GM23338 (cell line): ENCODE measurements at regions not wholly inside any gene's neighbourhood (a gene's known extent, or its start where the extent isn't known, plus 50 kb on each side); places are given as distances from the start of the nearest gene placed in this dataset.

ENCODE experiments used
- ATAC-seq: fragments of 200-7000 bp; cut with Tn5 transposase; 3 replicates; pipeline ENCODE4 v1.9.1; 2020
- DNase-seq: peaks from one replicate; pipeline ENCODE4 v3.0.0-alpha.2; 2015; ENCODE audit warnings: low spot score
- H2AFZ ChIP-seq: fragments of 200-600 bp; sonication (generic); 2 replicates; pipeline ENCODE4 v1.8.0; 2016; ENCODE audit warnings: antibody characterized with exemption, mild to moderate bottlenecking, moderate library complexity
- H3F3A ChIP-seq: fragments of 200-600 bp; sonication (generic); replicated peaks from 2 replicates; pipeline ENCODE4 v1.8.0; 2017; ENCODE audit warnings: antibody characterized with exemption, mixed run types, low read depth
- H3K27ac ChIP-seq: fragments of 200-600 bp; sonication (generic); 2 replicates; pipeline ENCODE4 v1.6.1; 2016; ENCODE audit warnings: low read depth
- H3K27me3 ChIP-seq: fragments of 200-600 bp; sonication (generic); 2 replicates; pipeline ENCODE4 v1.8.0; 2016; ENCODE audit warnings: mild to moderate bottlenecking, mixed run types, moderate library complexity; ENCODE audit not compliant: insufficient read depth
- H3K36me3 ChIP-seq: fragments of 200-600 bp; sonication (generic); 2 replicates; pipeline ENCODE4 v1.8.0; 2016; ENCODE audit warnings: mild to moderate bottlenecking; ENCODE audit not compliant: insufficient read depth
- H3K4me1 ChIP-seq: fragments of 200-600 bp; sonication (generic); 2 replicates; pipeline ENCODE4 v1.8.0; 2016; ENCODE audit warnings: mild to moderate bottlenecking, moderate library complexity; ENCODE audit not compliant: insufficient read depth
- H3K4me2 ChIP-seq: fragments of 200-600 bp; sonication (generic); 2 replicates; pipeline ENCODE4 v1.7.1; 2017; ENCODE audit warnings: mixed run types
- H3K4me3 ChIP-seq: fragments of 200-600 bp; sonication (generic); 2 replicates; pipeline ENCODE4 v1.6.1; 2016; ENCODE audit warnings: mixed run types
- H3K79me2 ChIP-seq: fragments of 200-600 bp; sonication (generic); replicated peaks from 2 replicates; pipeline ENCODE4 v1.8.0; 2017; ENCODE audit warnings: mild to moderate bottlenecking; ENCODE audit not compliant: insufficient read depth
- H3K9me2 ChIP-seq: fragments of 200-600 bp; sonication (generic); 2 replicates; pipeline ENCODE4 v1.8.0; 2017; ENCODE audit not compliant: insufficient read depth
- H4K20me1 ChIP-seq: fragments of 200-600 bp; sonication (generic); replicated peaks from 2 replicates; pipeline ENCODE4 v1.8.0; 2017; ENCODE audit warnings: mild to moderate bottlenecking; ENCODE audit not compliant: insufficient read depth
- H3K27ac Mint-ChIP-seq: 2 replicates; pipeline ENCODE4 v1.8.0; 2020; ENCODE audit warnings: inconsistent platforms, mild to moderate bottlenecking, moderate library complexity, mixed read lengths
- H3K27me3 Mint-ChIP-seq: 3 replicates; pipeline ENCODE4 v1.8.0; 2022; ENCODE audit warnings: low read depth, mild to moderate bottlenecking, moderate library complexity, mixed read lengths, inconsistent platforms; ENCODE audit not compliant: insufficient read depth, poor library complexity
- H3K36me3 Mint-ChIP-seq: 3 replicates; pipeline ENCODE4 v1.8.0; 2021; ENCODE audit warnings: low read depth, mild to moderate bottlenecking, inconsistent platforms, moderate library complexity, mixed read lengths
- H3K4me1 Mint-ChIP-seq: 3 replicates; pipeline ENCODE4 v1.8.0; 2020; ENCODE audit warnings: mild to moderate bottlenecking, inconsistent platforms, mixed read lengths
- H3K4me3 Mint-ChIP-seq: 3 replicates; pipeline ENCODE4 v1.8.0; 2021; ENCODE audit warnings: moderate library complexity, mild to moderate bottlenecking, inconsistent platforms, mixed read lengths
- H3K9me3 Mint-ChIP-seq: 3 replicates; pipeline ENCODE4 v1.8.0; 2020; ENCODE audit warnings: moderate library complexity, mild to moderate bottlenecking, inconsistent platforms, mixed read lengths
- CREB1 ChIP-seq: fragments of 250-450 bp; sonication (Bioruptor Pico); IDR thresholded peaks from 2 replicates; pipeline ENCODE4 v1.5.0; 2020; ENCODE audit warnings: low read depth, mild to moderate bottlenecking, moderate library complexity
- CTCF ChIP-seq, 2 experiments: fragments of 200-600 bp in 1 of 2; sonication (generic) in 1 of 2; conservative IDR thresholded peaks; 2 replicates each; pipeline versions ENCODE4 v1.5.1 to v1.6.1; 2016 to 2017; ENCODE audit warnings: antibody characterized with exemption in 2 of 2, low read depth in 2 of 2, mild to moderate bottlenecking in 2 of 2, moderate library complexity in 1 of 2
- ETS1 ChIP-seq: IDR thresholded peaks from 2 replicates; pipeline ENCODE4 v1.6.1; 2016; ENCODE audit warnings: antibody characterized with exemption
- EZH2 ChIP-seq: fragments of 200-600 bp; sonication (generic); IDR thresholded peaks from one replicate; pipeline ENCODE4 v1.8.0; 2017; ENCODE audit warnings: antibody characterized with exemption, mild to moderate bottlenecking, low read depth; ENCODE audit not compliant: unreplicated experiment
- EZH2phosphoT487 ChIP-seq: fragments of 200-600 bp; sonication (generic); IDR thresholded peaks from one replicate; pipeline ENCODE4 v1.8.1; 2018; ENCODE audit warnings: antibody characterized with exemption; ENCODE audit not compliant: unreplicated experiment
- JUNB ChIP-seq: IDR thresholded peaks from one replicate; pipeline ENCODE4 v1.6.1; 2016; ENCODE audit warnings: antibody characterized with exemption; ENCODE audit not compliant: unreplicated experiment
- POLR2AphosphoS5 ChIP-seq: IDR thresholded peaks from 2 replicates; pipeline ENCODE4 v1.6.1; 2016; ENCODE audit warnings: antibody characterized with exemption, low read depth
- REST ChIP-seq: IDR thresholded peaks from one replicate; pipeline ENCODE4 v1.6.1; 2018; ENCODE audit warnings: antibody characterized with exemption; ENCODE audit not compliant: unreplicated experiment
- STAT1 ChIP-seq: IDR thresholded peaks from one replicate; pipeline ENCODE4 v1.6.1; 2016; ENCODE audit warnings: antibody characterized with exemption; ENCODE audit not compliant: unreplicated experiment
- ZNF462 ChIP-seq: fragments of 250-450 bp; sonication (Bioruptor Pico); IDR thresholded peaks from 2 replicates; pipeline ENCODE4 v1.5.0; 2020; ENCODE audit warnings: mild to moderate bottlenecking, moderate library complexity

- no peaks in the 10 kb centered on the region for H3K4me1 ChIP-seq
- H3K9me2 ChIP-seq = no peaks in the 10 kb centered on the region
- H3K27ac Mint-ChIP-seq = no peak overlapping the region
- peaks cover 3% of the 10 kb centered on the region; the same call in 1 of the 2 replicates for H3K36me3 ChIP-seq
- TF ChIP-seq POLR2AphosphoS5 = no peak
- no peak for TF ChIP-seq REST
- TF ChIP-seq ZNF462 = no peak
- no peak for TF ChIP-seq EZH2
- no peak for TF ChIP-seq CTCF (conservative IDR thresholded peaks at IDR 0.05; ENCODE audit: low read depth in 2 of 2)
- TF ChIP-seq STAT1 = no peak
- no peak for TF ChIP-seq JUNB
- TF ChIP-seq ETS1 = no peak
- no peak for TF ChIP-seq CREB1 (CRISPR knock-in tag)
- TF ChIP-seq EZH2phosphoT487 = no peak
- H3K27ac ChIP-seq = no peak overlapping the region
- H3K27me3 ChIP-seq = no peaks in the 10 kb centered on the region
- H3F3A ChIP-seq = no peaks in the 10 kb centered on the region
- no peak overlapping the region for H3K4me2 ChIP-seq
- peaks cover 4% of the 10 kb centered on the region; the same call in 1 of the 3 replicates for H3K36me3 Mint-ChIP-seq
- H3K27me3 Mint-ChIP-seq = no peaks in the 10 kb centered on the region
- H2AFZ ChIP-seq = no peak overlapping the region
- H3K4me3 ChIP-seq = no peak overlapping the region
- peaks cover 72% of the 10 kb centered on the region for H3K9me3 Mint-ChIP-seq
- DNase-seq = no peak
- no peak for ATAC-seq
- no peaks in the 10 kb centered on the region for H3K79me2 ChIP-seq
- H4K20me1 ChIP-seq = no peaks in the 10 kb centered on the region
- no peaks in the 10 kb centered on the region for H3K4me1 Mint-ChIP-seq
- H3K4me3 Mint-ChIP-seq = no peak overlapping the region
These were observed 72.6 kb upstream of the CYLC2 start for GRCh38 chr9:102922526-102922925.
